DND-41 (cell line): ENCODE measurements at regions not wholly inside any gene's neighbourhood (a gene's known extent, or its start where the extent isn't known, plus 50 kb on each side); places are given as distances from the start of the nearest gene placed in this dataset.

Experiments used
- ATAC-seq: fragments of 200-7000 bp; cut with Tn5 transposase; 3 replicates; pipeline ENCODE4 v1.9.1; 2021; ENCODE audit warnings: low read depth; ENCODE audit not compliant: insufficient read depth
- DNase-seq: peaks from one replicate; pipeline ENCODE4 v3.0.0-alpha.2; 2020
- H2AFZ ChIP-seq: 2 replicates; pipeline ENCODE4 v1.6.0; 2012; ENCODE audit warnings: low read depth, low read length
- H3K27ac ChIP-seq: 2 replicates; pipeline ENCODE4 v1.5.1; 2012; ENCODE audit warnings: low read length, inconsistent platforms
- H3K27me3 ChIP-seq: fragments of 200-600 bp; sonication (generic); 2 replicates; pipeline ENCODE4 v1.6.0; 2012; ENCODE audit warnings: low read length, mild to moderate bottlenecking, inconsistent platforms; ENCODE audit not compliant: insufficient read depth, poor library complexity
- H3K36me3 ChIP-seq: 2 replicates; pipeline ENCODE4 v1.5.1; 2012; ENCODE audit warnings: low read length, inconsistent platforms; ENCODE audit not compliant: insufficient read depth
- H3K4me1 ChIP-seq: 2 replicates; pipeline ENCODE4 v1.5.1; 2012; ENCODE audit warnings: mild to moderate bottlenecking, low read length; ENCODE audit not compliant: insufficient read depth
- H3K4me2 ChIP-seq: 2 replicates; pipeline ENCODE4 v1.6.0; 2012; ENCODE audit warnings: mild to moderate bottlenecking, moderate library complexity, low read length, inconsistent platforms; ENCODE audit not compliant: insufficient read depth
- H3K4me3 ChIP-seq, 2 experiments: fragments of 200-600 bp in 1 of 2; shearing (Covaris generic) in 1 of 2; 2 replicates each; pipeline ENCODE4 v1.5.1; 2012 to 2016; ENCODE audit warnings: inconsistent platforms in 2 of 2, low read length in 2 of 2, mild to moderate bottlenecking in 2 of 2, low read depth in 1 of 2, moderate library complexity in 1 of 2
- H3K79me2 ChIP-seq: 2 replicates; pipeline ENCODE4 v1.6.0; 2012; ENCODE audit warnings: low read length, inconsistent platforms; ENCODE audit not compliant: insufficient read depth
- H3K9ac ChIP-seq: 2 replicates; pipeline ENCODE4 v1.6.0; 2012; ENCODE audit warnings: low read depth, mild to moderate bottlenecking, inconsistent platforms, low read length, moderate library complexity
- H3K9me3 ChIP-seq: 2 replicates; pipeline ENCODE4 v1.5.1; 2012; ENCODE audit warnings: low read length, moderate library complexity, mild to moderate bottlenecking, inconsistent platforms; ENCODE audit not compliant: insufficient read depth, severe bottlenecking
- H4K20me1 ChIP-seq: 2 replicates; pipeline ENCODE4 v1.6.0; 2012; ENCODE audit warnings: low read length; ENCODE audit not compliant: insufficient read depth
- EZH2 ChIP-seq: IDR thresholded peaks from 3 replicates; pipeline ENCODE4 v1.6.1; 2012; ENCODE audit warnings: borderline replicate concordance, low read depth, mild to moderate bottlenecking, moderate library complexity, low read length, inconsistent platforms; ENCODE audit not compliant: severe bottlenecking
- TF ChIP-seq, protein P1 (sequence below): IDR thresholded peaks from 2 replicates; pipeline ENCODE4 v1.5.1; 2012; ENCODE audit warnings: borderline replicate concordance, low read length, moderate library complexity, mild to moderate bottlenecking; ENCODE audit not compliant: poor library complexity, severe bottlenecking; ENCODE audit errors: extremely low read depth

DNA sequence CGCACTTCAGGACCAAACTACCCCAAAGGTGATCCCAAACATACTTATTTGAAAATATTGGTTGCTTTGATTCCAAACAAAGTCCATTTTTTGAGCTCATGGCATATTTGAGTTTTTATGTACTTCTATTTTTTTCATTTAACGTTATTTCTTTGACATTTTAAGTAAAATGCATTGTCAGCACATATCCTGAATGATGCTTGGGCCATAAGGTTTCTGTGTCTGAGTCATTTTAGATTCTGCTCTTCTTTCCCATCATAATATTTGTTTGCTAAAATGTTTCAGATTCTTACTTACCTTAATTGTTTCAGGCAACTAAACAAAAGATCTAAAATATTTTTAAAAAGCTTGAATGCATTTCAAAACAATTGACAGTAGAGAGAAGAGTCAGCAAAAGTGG lies 998.2 kb downstream of the REEP3 start:
- ATAC-seq (no peak), DNase-seq (no peak)
- Histone ChIP-seq H3K9ac (no peak overlapping the region), H3K9me3 (no peaks in the 10 kb centered on the region), H2AFZ (no peak overlapping the region), H3K27me3 (no peaks in the 10 kb centered on the region), H4K20me1 (no peaks in the 10 kb centered on the region), H3K36me3 (no peaks in the 10 kb centered on the region), H3K4me3 (no peak overlapping the region), H3K27ac (no peak overlapping the region), H3K79me2 (no peaks in the 10 kb centered on the region), H3K4me1 (no peaks in the 10 kb centered on the region), H3K4me2 (no peak overlapping the region)
- no peak for TF ChIP-seq EZH2
- TF ChIP-seq, protein P1, sequence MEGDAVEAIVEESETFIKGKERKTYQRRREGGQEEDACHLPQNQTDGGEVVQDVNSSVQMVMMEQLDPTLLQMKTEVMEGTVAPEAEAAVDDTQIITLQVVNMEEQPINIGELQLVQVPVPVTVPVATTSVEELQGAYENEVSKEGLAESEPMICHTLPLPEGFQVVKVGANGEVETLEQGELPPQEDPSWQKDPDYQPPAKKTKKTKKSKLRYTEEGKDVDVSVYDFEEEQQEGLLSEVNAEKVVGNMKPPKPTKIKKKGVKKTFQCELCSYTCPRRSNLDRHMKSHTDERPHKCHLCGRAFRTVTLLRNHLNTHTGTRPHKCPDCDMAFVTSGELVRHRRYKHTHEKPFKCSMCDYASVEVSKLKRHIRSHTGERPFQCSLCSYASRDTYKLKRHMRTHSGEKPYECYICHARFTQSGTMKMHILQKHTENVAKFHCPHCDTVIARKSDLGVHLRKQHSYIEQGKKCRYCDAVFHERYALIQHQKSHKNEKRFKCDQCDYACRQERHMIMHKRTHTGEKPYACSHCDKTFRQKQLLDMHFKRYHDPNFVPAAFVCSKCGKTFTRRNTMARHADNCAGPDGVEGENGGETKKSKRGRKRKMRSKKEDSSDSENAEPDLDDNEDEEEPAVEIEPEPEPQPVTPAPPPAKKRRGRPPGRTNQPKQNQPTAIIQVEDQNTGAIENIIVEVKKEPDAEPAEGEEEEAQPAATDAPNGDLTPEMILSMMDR: no peak

GRCh38 chr10:64519831-64520230 lies 998.6 kb downstream of the REEP3 start:
- no peaks in the 10 kb centered on the region for H3K79me2 ChIP-seq
- H3K4me3 ChIP-seq: no peak overlapping the region
- no peak overlapping the region for H2AFZ ChIP-seq
- no peak overlapping the region for H3K4me2 ChIP-seq
- no peaks in the 10 kb centered on the region for H3K4me1 ChIP-seq
- H4K20me1 ChIP-seq: no peaks in the 10 kb centered on the region
- no peak overlapping the region for H3K9ac ChIP-seq
- no peak for TF ChIP-seq EZH2
- TF ChIP-seq, protein P1: no peak
- no peaks in the 10 kb centered on the region for H3K27me3 ChIP-seq
- no peaks in the 10 kb centered on the region for H3K36me3 ChIP-seq
- DNase-seq (no peak), ATAC-seq (no peak)
- no peak overlapping the region for H3K27ac ChIP-seq
- no peaks in the 10 kb centered on the region for H3K9me3 ChIP-seq

DNA sequence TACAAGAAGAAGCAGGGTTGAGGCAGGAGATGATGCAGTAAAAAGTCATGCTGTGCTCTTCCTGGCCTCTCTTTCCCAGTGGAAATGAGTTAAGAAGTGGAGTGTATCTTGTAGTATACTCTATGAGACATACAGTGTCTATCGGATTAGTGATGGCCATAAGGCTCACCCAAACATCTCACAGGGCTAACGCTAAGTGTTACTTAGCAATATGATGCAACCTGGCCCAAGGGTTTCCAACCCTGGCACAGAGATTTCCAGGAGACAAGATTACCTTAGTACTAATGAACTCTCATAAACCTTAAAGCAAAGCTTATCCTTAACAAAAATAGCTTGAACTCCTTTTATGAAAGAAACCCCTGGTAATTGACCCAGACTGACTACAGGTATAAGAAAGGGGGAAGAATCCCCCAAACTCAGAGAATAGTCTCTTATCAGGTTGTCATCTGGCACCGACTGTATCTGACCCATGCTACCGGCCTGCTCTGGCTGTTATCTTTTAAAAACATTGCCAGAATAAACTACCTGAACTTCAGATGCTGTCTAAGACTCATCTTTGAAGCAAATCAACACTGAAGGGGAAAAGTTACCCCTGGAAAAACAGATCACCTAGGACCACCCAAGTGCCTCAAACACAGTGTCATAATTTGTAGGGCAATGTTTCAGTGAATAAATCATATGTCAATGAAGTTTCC lies 1002.0 kb downstream of the REEP3 start:
- Histone ChIP-seq H3K9ac (no peak overlapping the region), H3K4me3 (no peak overlapping the region), H3K4me2 (no peak overlapping the region), H3K27me3 (no peaks in the 10 kb centered on the region), H3K79me2 (no peaks in the 10 kb centered on the region), H3K4me1 (no peaks in the 10 kb centered on the region), H2AFZ (no peak overlapping the region), H3K27ac (no peak overlapping the region), H3K36me3 (no peaks in the 10 kb centered on the region), H3K9me3 (no peaks in the 10 kb centered on the region), H4K20me1 (no peaks in the 10 kb centered on the region)
- no peak for DNase-seq
- no peak for ATAC-seq
- TF ChIP-seq, protein P1: no peak
- TF ChIP-seq EZH2: no peak
